GM21423 (cell line): ENCODE measurements at regions not wholly inside any gene's neighbourhood (a gene's known extent, or its start where the extent isn't known, plus 50 kb on each side); places are given as distances from the start of the nearest gene placed in this dataset.

Experiments
- ATAC-seq: cut with Tn5 transposase; IDR thresholded peaks from one replicate; pipeline ENCODE4 v1.9.1; 2021; ENCODE audit warnings: mild to moderate bottlenecking, moderate library complexity; ENCODE audit not compliant: unreplicated experiment

DNA sequence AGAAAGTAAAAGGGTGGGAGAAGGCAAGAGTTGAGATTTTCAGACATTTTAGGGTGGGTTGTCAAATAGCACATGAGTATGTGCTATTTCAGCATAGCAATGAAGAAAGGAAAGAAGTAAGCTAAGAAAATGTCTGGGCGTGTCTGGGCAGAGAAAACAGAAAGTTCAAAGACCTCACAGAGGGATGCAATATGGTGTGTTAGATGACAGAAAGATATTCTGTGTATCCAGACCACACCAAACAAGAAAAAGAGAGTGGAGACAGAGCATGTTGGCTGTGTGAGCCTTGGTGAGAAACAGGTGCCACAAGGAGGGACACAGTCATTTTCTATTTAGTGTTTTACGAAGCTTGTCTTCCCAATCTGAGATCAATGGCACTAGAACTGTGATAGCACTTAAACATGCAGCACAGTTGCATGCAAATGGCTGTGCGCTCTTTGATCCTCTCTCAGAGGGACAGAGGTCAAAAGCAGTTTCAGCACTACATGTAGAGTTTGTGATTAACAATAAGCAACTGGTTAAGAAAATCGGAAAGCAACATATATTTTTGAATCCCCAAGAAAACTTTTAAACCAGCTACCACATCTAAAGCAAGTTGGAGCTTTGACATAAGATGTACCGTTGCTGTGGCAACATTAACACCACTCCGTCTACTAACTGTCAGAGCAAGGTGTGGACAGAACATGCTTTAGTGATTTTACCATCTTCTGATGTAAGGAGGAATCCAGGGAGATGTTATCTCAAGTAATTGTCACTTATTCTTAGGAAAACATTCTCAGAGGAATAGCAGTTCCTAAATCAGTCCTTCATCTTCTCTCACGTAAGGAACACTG lies 515.5 kb upstream of the NOX3 start:
- no peak for ATAC-seq

- ATAC-seq = no peak
Observed at GRCh38 chr6:155970472-155970871, 514.8 kb upstream of the NOX3 start.

- no peak for ATAC-seq
Observed at GRCh38 chr6:155968921-155969320, 513.3 kb upstream of the NOX3 start.

DNA sequence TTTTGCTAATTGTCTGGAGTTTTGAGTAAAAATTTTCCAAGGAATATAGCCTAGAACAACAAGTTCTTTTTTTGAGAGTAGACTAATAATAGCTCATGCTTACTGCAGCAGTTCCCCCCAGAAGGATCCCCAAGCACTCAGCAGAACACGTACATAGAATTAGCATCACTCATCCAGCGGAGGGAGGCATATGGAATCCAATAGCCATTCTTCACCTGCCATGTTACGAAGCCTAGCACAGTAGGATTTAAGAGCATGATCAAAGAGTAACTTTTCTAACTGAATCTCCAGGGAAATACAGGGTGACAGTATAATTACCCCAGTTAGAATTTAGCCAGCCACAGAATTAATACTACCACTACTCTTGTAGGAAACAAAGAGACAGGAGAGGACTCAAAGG lies 511.7 kb upstream of the NOX3 start:
- ATAC-seq = no peak

GRCh38 chr6:155964544-155964943 lies 508.9 kb upstream of the NOX3 start:
- ATAC-seq = no peak

- ATAC-seq = no peak
Observed at GRCh38 chr6:155962276-155962675, 506.6 kb upstream of the NOX3 start.

- no peak for ATAC-seq
Observed at GRCh38 chr6:155959898-155960495, 504.4 kb upstream of the NOX3 start.

DNA sequence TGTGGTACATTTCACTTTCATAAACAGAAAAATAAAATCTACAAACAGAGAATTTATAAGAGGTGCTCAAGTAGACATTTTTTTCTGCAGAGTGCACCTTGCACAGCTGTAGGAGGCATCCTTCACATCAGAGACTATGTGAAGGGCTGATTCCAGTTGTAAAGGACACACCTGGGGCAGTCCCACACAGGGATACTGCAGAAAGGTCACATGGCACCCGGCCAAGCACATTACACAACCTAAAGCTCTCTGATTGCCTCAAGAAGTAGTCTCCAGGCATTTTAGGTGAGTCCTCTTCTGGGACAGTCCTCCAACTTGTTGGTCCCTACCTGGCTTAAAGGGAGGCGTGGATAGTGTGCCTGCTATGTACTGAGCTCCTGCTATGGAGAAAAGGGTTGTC lies 502.9 kb upstream of the NOX3 start:
- no peak for ATAC-seq

DNA sequence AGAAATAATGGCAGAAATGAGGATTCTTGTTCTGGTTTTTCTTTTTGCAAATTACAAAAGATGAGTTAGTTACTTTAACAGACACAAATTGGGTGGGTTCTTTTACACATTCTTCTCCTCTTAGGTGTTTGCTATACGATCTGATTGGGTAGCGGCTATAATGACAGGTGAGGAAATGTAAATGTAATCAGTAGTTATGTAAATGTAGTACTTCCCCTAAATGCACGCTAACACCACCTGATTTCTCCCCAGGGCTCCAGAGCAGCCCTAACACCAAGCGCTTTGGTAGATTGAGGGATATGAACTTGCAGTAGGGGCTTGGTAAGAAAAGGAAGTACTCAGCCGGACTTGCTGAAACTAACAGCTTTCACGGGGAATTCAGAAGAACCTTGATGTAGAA lies 499.4 kb upstream of the NOX3 start:
- no peak for ATAC-seq

- no peak for ATAC-seq
Observed at GRCh38 chr6:155954149-155954548, 498.5 kb upstream of the NOX3 start.

- ATAC-seq = no peak
Observed at GRCh38 chr6:155949256-155949655, 493.6 kb upstream of the NOX3 start.

DNA sequence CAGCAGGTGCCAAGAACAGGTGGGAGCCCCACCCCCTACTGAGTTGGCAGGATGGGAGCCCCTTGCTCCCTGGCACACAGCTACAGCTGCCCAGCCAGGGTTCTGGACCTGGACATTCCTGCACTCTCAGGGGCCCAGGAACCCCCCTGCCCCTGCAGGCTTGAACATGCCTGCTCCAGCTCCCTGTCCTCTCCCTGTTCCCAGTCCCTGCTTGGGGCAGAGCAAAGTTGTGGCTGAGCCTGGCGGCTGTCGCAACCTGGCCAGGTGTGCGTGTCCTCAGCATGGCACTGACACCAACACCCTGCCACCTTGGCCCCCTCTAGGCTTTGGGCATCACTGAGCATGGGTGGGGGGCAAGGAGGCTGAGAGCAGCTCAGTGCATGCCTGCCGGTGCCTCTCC lies 491.2 kb upstream of the NOX3 start:
- no peak for ATAC-seq

- no peak for ATAC-seq
Observed at GRCh38 chr6:155943635-155944034, 488.0 kb upstream of the NOX3 start.

DNA sequence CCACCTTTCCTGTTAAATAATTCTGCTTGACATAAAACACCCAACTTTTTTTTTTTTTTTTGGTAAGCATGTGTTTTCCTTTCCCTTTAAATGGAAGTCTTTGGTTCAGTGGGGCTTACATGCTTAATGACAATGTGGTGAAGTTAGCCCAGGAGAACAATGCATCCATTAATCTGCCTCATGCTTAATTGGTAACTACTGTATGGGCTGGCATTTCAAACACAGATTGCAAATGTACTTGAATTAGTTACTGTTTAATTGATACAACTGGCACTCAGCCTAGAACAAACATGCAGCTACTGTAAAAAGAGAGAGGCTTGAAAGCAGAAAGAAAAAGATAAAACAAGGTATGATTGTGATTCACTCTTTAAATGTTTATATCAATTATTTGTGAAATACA lies 483.6 kb upstream of the NOX3 start:
- ATAC-seq = no peak

DNA sequence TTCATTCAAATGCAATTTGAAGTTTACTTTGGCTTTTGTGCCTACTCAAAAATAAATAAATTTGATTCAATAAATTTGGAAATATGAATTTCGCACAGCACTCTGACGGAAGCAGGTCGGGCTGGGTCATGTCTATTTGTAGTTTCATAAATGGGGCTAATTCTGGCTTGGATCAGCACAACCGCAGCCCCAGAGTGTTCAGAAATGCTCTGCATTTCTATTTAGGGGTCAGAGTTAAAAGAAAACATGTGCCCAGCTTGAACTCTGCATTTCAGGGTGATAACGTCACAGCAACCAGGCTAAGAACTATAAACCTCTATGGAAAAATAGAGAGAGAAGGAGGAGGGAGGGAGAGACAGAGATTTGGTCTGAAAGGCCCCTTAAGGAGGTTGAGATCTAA lies 480.9 kb upstream of the NOX3 start:
- ATAC-seq = no peak

- no peak for ATAC-seq
Observed at GRCh38 chr6:155936127-155936526, 480.5 kb upstream of the NOX3 start.

GRCh38 chr6:155916846-155917624 lies 461.4 kb upstream of the NOX3 start:
- no peak for ATAC-seq

GRCh38 chr6:155915651-155916050 lies 460.0 kb upstream of the NOX3 start:
- ATAC-seq = no peak

- ATAC-seq = no peak
Observed at GRCh38 chr6:155913816-155914215, 458.2 kb upstream of the NOX3 start.

DNA sequence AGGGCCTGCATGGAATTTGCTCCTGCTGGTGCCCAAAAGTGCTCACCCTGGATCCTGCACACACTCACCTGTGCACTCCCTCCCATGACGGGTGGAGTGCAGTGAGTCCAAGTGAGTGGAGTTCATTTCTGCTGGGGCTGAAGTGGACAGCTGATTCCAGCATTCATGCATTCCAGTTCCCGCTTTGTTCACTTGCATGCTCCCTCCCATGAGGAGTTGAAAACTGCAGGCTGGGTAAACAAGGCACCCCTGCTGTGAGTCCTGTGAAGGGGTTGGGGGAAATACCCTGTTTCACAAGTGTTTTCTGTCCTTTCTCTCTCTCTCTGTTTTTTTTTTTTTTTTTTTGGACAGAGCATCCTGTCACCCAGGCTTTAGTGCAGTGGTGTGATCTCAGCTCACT lies 454.1 kb upstream of the NOX3 start:
- ATAC-seq = no peak

DNA sequence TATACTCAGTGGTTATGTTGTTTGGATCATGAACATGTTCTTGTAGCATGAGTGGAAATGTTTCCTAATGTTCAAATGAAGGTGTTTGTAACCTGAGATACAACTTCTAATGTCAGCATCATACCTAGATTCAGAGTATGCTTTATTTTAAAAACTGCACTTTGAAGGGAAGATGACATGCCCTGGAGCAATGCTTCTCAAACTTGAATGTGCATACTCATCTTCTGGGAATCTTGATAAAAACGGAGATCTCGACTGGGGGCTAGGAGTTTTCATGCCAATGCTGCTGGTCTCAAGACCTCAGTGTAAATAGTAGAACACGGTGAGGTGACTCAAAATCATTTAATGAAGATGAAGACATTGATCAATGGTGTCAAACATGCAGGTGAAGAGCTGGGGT lies 440.0 kb upstream of the NOX3 start:
- no peak for ATAC-seq

DNA sequence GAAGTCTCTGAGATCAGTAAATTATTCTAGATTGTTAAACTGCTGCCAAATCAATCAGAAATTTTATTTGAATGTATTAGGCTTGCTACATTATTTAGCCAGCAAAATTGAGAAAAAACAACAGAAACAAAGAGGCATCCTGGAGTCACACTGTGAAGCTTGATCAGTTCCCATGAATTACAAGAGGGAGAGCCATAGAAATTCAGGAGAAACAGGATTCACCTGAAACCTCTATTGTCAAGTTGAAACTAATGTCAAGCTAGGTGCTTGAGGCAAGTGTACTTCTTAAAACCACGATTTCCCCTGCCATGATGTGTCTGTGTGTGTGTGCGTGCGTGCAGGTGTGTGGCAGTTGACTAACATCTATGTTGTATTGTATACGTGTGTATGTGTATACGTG lies 439.1 kb upstream of the NOX3 start:
- no peak for ATAC-seq
